Activated CD8-positive, alpha-beta T cell treated with anti-CD3 and anti-CD28 coated beads for 36 hours (primary cell): ENCODE measurements at regions not wholly inside any gene's neighbourhood (a gene's known extent, or its start where the extent isn't known, plus 50 kb on each side); places are given as distances from the start of the nearest gene placed in this dataset.

Source experiments
- ATAC-seq: fragments of 200-7000 bp; cut with Tn5 transposase; one replicate; pipeline ENCODE4 v1.10.0; 2021; ENCODE audit warnings: mild to moderate bottlenecking, moderate library complexity
- CTCF ChIA-PET: fragments of 350-600 bp; sonication (Branson Sonifier 250); formaldehyde crosslinking; loops from one replicate; lab custom pipeline; 2021; ENCODE audit warnings: antibody characterized with exemption; lab: Charles Lee
- POLR2A ChIA-PET: fragments of 350-600 bp; sonication (Branson Sonifier 250); formaldehyde crosslinking; loops from one replicate; lab custom pipeline; 2021; ENCODE audit warnings: antibody characterized with exemption; lab: Charles Lee
- DNase-seq: peaks from one replicate; pipeline ENCODE4 v3.0.0-alpha.2; 2020
- H3K27ac Mint-ChIP-seq: one replicate; pipeline ENCODE4 v1.8.0; 2021; ENCODE audit warnings: mild to moderate bottlenecking, mixed read lengths
- H3K27me3 Mint-ChIP-seq: one replicate; pipeline ENCODE4 v1.8.0; 2021; ENCODE audit warnings: mixed read lengths
- H3K36me3 Mint-ChIP-seq: one replicate; pipeline ENCODE4 v1.8.0; 2021; ENCODE audit warnings: low read depth, mixed read lengths
- H3K4me1 Mint-ChIP-seq: one replicate; pipeline ENCODE4 v1.8.0; 2021; ENCODE audit warnings: low read depth, mixed read lengths
- H3K4me3 Mint-ChIP-seq: one replicate; pipeline ENCODE4 v1.8.0; 2021; ENCODE audit warnings: mild to moderate bottlenecking, moderate library complexity, mixed read lengths
- H3K9me3 Mint-ChIP-seq: one replicate; pipeline ENCODE4 v1.8.0; 2021; ENCODE audit warnings: mixed read lengths
- intact Hi-C: fragments of 100-400 bp; cut with micrococcal nuclease; formaldehyde crosslinking; loops from one replicate; pipeline ENCODE4 v1.10.0; 2022
- TF ChIP-seq, protein P1 (sequence below): fragments of 200-600 bp; IDR thresholded peaks from one replicate; pipeline ENCODE4 v1.8.0; 2022; ENCODE audit warnings: antibody characterized with exemption, mild to moderate bottlenecking

DNA sequence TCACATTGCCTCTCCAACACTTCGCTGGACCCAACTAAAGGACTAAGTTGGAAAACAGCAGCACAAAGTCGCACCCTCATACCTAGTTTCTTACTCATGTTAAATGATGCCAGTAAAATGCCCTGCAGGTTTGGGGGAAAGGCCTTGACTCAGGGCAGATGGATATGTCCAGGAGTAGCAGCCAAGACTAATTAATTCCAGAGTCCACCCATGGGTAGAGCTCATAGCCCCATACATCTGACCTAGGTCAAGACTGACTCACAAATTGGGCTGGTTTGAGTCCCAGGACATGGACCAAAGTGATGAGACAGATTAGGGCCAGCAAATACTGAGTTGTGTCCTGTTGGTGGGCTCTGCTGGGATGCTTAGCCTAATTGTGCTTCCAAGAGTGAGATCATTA lies 224.0 kb upstream of the BTG1 start:
- no peak for ATAC-seq
- intact Hi-C loops, result no loop called here
- Mint-ChIP-seq H3K4me3 (no peak overlapping the region), H3K27ac (no peak overlapping the region), H3K9me3 (peaks cover 2% of the 10 kb centered on the region), H3K36me3 (no peaks in the 10 kb centered on the region), H3K4me1 (peaks cover 13% of the 10 kb centered on the region), H3K27me3 (no peaks in the 10 kb centered on the region)
- ChIA-PET CTCF (interaction anchor here (0.5 to 1.3 kb wide), 3 partner anchors 9 to 583 kb away, joined by 3 to 4 read pairs (median 3); no protein-coding TSS in a partner anchor), POLR2A (interaction anchor here (0.7 kb wide), 1 partner anchor 72 kb away, joined by 3 read pairs; no protein-coding TSS in a partner anchor)
- DNase-seq, result no peak
- TF ChIP-seq, protein P1, sequence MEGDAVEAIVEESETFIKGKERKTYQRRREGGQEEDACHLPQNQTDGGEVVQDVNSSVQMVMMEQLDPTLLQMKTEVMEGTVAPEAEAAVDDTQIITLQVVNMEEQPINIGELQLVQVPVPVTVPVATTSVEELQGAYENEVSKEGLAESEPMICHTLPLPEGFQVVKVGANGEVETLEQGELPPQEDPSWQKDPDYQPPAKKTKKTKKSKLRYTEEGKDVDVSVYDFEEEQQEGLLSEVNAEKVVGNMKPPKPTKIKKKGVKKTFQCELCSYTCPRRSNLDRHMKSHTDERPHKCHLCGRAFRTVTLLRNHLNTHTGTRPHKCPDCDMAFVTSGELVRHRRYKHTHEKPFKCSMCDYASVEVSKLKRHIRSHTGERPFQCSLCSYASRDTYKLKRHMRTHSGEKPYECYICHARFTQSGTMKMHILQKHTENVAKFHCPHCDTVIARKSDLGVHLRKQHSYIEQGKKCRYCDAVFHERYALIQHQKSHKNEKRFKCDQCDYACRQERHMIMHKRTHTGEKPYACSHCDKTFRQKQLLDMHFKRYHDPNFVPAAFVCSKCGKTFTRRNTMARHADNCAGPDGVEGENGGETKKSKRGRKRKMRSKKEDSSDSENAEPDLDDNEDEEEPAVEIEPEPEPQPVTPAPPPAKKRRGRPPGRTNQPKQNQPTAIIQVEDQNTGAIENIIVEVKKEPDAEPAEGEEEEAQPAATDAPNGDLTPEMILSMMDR, result no peak

DNA sequence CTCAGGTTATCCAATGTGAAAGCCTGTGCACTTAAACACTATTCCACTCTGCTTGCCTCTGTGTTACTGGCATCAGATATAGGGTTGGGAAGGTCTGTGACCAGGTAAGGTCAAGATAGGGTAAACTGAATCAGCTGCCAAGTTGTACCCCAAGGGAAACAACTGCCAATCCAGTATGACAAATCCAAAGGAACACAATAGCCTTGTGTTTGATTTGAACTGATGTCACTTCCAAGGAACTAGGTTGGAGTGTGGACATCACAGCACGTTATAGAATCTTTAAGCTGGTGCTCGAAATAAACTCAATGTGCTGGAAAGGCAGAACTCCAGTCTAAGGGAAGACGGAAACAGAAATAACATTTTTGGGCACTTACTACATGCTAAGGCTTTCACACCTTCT lies 223.4 kb upstream of the BTG1 start:
- intact Hi-C loops, result no loop called here
- H3K36me3 Mint-ChIP-seq, result no peaks in the 10 kb centered on the region
- peaks cover 15% of the 10 kb centered on the region for H3K4me1 Mint-ChIP-seq
- ChIA-PET CTCF (interaction anchor here (0.5 to 1.3 kb wide), 3 partner anchors 8 to 582 kb away, joined by 3 to 4 read pairs (median 3); no protein-coding TSS in a partner anchor), POLR2A (no interaction called here)
- no peak for DNase-seq
- peaks cover 2% of the 10 kb centered on the region for H3K9me3 Mint-ChIP-seq
- H3K27ac Mint-ChIP-seq, result no peak overlapping the region
- no peak for ATAC-seq
- no peaks in the 10 kb centered on the region for H3K27me3 Mint-ChIP-seq
- H3K4me3 Mint-ChIP-seq, result no peak overlapping the region
- TF ChIP-seq, protein P1, result no peak

DNA sequence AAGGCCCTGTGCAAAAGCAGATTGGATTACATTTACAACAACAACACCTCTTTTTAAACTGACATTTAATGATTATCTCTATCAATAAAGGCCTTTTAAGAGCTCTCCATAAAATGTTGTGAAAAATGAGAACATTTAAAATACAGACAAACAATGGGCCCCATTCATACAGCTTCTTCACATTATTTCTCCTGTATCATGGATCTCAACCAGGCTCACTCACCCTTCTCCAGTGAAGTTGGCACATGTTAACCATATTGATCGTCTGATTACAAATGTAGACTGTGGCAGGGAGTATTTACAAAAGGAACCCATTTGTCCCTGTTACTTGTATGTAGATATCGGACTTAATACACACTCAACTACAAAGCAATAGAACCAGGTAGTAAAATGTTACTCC lies 220.2 kb upstream of the BTG1 start:
- intact Hi-C loops, result no loop called here
- peaks cover 10% of the 10 kb centered on the region for H3K9me3 Mint-ChIP-seq
- DNase-seq, result no peak
- H3K27ac Mint-ChIP-seq, result no peak overlapping the region
- ATAC-seq, result no peak
- peaks cover 8% of the 10 kb centered on the region for H3K36me3 Mint-ChIP-seq
- TF ChIP-seq, protein P1, result no peak
- no peaks in the 10 kb centered on the region for H3K27me3 Mint-ChIP-seq
- CTCF ChIA-PET, result interaction anchor here (1.1 kb wide), 1 partner anchor 9 kb away, joined by 5 read pairs; no protein-coding TSS in a partner anchor
- peaks cover 37% of the 10 kb centered on the region for H3K4me1 Mint-ChIP-seq
- POLR2A ChIA-PET, result no interaction called here
- H3K4me3 Mint-ChIP-seq, result no peak overlapping the region

DNA sequence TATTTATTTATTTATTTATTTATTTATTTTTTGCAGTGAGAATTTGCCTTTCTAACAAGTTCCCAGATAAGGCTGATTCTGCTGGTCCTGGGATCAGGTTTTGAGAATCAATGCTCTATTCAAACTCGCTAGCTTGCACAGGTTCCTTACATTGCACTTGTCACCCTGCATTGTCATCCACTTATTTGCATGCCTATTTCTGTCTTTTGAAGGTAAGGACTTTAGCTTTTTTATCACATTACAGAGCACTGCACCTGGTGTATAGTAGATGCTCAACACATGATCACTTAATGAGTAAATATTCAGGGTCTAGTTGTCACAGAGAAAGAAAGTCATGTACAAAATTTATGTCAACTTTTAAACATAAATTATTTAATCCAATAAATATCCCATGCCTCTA lies 219.7 kb upstream of the BTG1 start:
- POLR2A ChIA-PET, result interaction anchor here (1.1 kb wide), 1 partner anchor 40 kb away, joined by 3 read pairs; no protein-coding TSS in a partner anchor
- no peak overlapping the region for H3K4me3 Mint-ChIP-seq

More for the DNA sequence above, 219.7 kb upstream of the BTG1 start:
- CTCF ChIA-PET, result interaction anchor here (0.9 to 1.1 kb wide), 2 partner anchors 10 to 554 kb away, joined by 3 to 5 read pairs; no protein-coding TSS in a partner anchor
- H3K9me3 Mint-ChIP-seq, result peaks cover 15% of the 10 kb centered on the region
- H3K36me3 Mint-ChIP-seq, result peaks cover 13% of the 10 kb centered on the region
- TF ChIP-seq, protein P1, result no peak
- intact Hi-C loops, result no loop called here
- ATAC-seq (no peak), DNase-seq (no peak)
- no peaks in the 10 kb centered on the region for H3K27me3 Mint-ChIP-seq
- H3K27ac Mint-ChIP-seq, result no peak overlapping the region
- H3K4me1 Mint-ChIP-seq, result peaks cover 37% of the 10 kb centered on the region
